HEK293T (cell line): ENCODE measurements at regions not wholly inside any gene's neighbourhood (a gene's known extent, or its start where the extent isn't known, plus 50 kb on each side); places are given as distances from the start of the nearest gene placed in this dataset.

ENCODE experiments used
- CTCF ChIA-PET: fragments of 350-600 bp; formaldehyde crosslinking; extraction: SDS; loops from one replicate; lab custom pipeline; 2021; ENCODE audit warnings: antibody characterized with exemption, inconsistent platforms; lab: Yijun Ruan, JAX
- POLR2A ChIA-PET: fragments of 350-600 bp; formaldehyde crosslinking; extraction: SDS; loops from one replicate; lab custom pipeline; 2020; ENCODE audit warnings: antibody characterized with exemption, inconsistent platforms; lab: Yijun Ruan, JAX
- DNase-seq: peaks from one replicate; pipeline ENCODE4 v3.0.0; 2012; ENCODE audit warnings: mixed read lengths; ENCODE audit errors: extremely low spot score
- ARNT ChIP-seq: fragments of 450-650 bp; IDR thresholded peaks from 2 replicates; pipeline ENCODE4 v1.6.1; 2017; ENCODE audit warnings: mild to moderate bottlenecking
- BHLHE40 ChIP-seq: fragments of 450-650 bp; IDR thresholded peaks from 2 replicates; pipeline ENCODE4 v1.6.1; 2016; ENCODE audit warnings: mild to moderate bottlenecking, moderate library complexity, borderline replicate concordance
- CTBP1 ChIP-seq: fragments of 450-650 bp; IDR thresholded peaks from 2 replicates; pipeline ENCODE4 v1.6.1; 2016; ENCODE audit warnings: borderline replicate concordance
- ELF4 ChIP-seq: fragments of 450-650 bp; IDR thresholded peaks from 2 replicates; pipeline ENCODE4 v1.6.1; 2017; ENCODE audit warnings: antibody characterized with exemption
- FOXA1 ChIP-seq: fragments of 450-650 bp; IDR thresholded peaks from 2 replicates; pipeline ENCODE4 v1.6.1; 2016; ENCODE audit warnings: mild to moderate bottlenecking
- FOXK2 ChIP-seq: fragments of 450-650 bp; IDR thresholded peaks from 2 replicates; pipeline ENCODE4 v1.6.1; 2016; ENCODE audit warnings: mild to moderate bottlenecking
- FOXM1 ChIP-seq: fragments of 450-650 bp; IDR thresholded peaks from 2 replicates; pipeline ENCODE4 v1.6.1; 2017; ENCODE audit warnings: mild to moderate bottlenecking, borderline replicate concordance
- HDGF ChIP-seq: fragments of 450-650 bp; IDR thresholded peaks from 2 replicates; pipeline ENCODE4 v1.6.1; 2017; ENCODE audit warnings: antibody characterized with exemption, borderline replicate concordance
- L3MBTL2 ChIP-seq: fragments of 450-650 bp; conservative IDR thresholded peaks from 2 replicates; pipeline ENCODE4 v1.6.1; 2016; ENCODE audit warnings: mild to moderate bottlenecking
- LEF1 ChIP-seq: fragments of 450-650 bp; IDR thresholded peaks from 2 replicates; pipeline ENCODE4 v1.6.1; 2017; ENCODE audit warnings: mild to moderate bottlenecking, borderline replicate concordance
- NFRKB ChIP-seq: fragments of 450-650 bp; IDR thresholded peaks from 2 replicates; pipeline ENCODE4 v1.6.1; 2016; ENCODE audit warnings: mild to moderate bottlenecking, moderate library complexity
- PKNOX1 ChIP-seq: fragments of 450-650 bp; IDR thresholded peaks from 2 replicates; pipeline ENCODE4 v1.6.1; 2016
- SP1 ChIP-seq: fragments of 450-650 bp; IDR thresholded peaks from 2 replicates; pipeline ENCODE4 v1.6.1; 2017
- SUZ12 ChIP-seq: fragments of 450-650 bp; IDR thresholded peaks from 2 replicates; pipeline ENCODE4 v1.6.1; 2016; ENCODE audit warnings: mild to moderate bottlenecking
- TARDBP ChIP-seq: fragments of 450-650 bp; IDR thresholded peaks from 2 replicates; pipeline ENCODE4 v1.6.1; 2016
- ZNF384 ChIP-seq: fragments of 450-650 bp; IDR thresholded peaks from 2 replicates; pipeline ENCODE4 v1.6.1; 2016

GRCh38 chr3:34279901-34280300, 481.5 kb downstream of the PDCD6IP start:
- TF ChIP-seq FOXA1 = no peak
- no peak for TF ChIP-seq FOXK2
- no peak for TF ChIP-seq HDGF
- TF ChIP-seq ARNT = no peak
- no peak for TF ChIP-seq SUZ12
- no peak for TF ChIP-seq ELF4
- TF ChIP-seq NFRKB = no peak
- ChIA-PET POLR2A (no interaction called here), CTCF (no interaction called here)
- DNase-seq = no peak

- ChIA-PET CTCF (no interaction called here), POLR2A (no interaction called here)
- no peak for DNase-seq
- TF ChIP-seq L3MBTL2 = no peak
- TF ChIP-seq HDGF = no peak
- no peak for TF ChIP-seq SP1
- no peak for TF ChIP-seq ZNF384
- no peak for TF ChIP-seq PKNOX1
- TF ChIP-seq FOXA1 = no peak
- TF ChIP-seq TARDBP = no peak
- TF ChIP-seq NFRKB = no peak
- TF ChIP-seq FOXM1 = no peak
- TF ChIP-seq ELF4 = no peak
- no peak for TF ChIP-seq BHLHE40
- no peak for TF ChIP-seq SUZ12
- TF ChIP-seq LEF1 = no peak
- no peak for TF ChIP-seq FOXK2
- TF ChIP-seq CTBP1 = no peak
Observed at GRCh38 chr3:34283751-34284150, 485.3 kb downstream of the PDCD6IP start.

- TF ChIP-seq HDGF (no peak), ELF4 (no peak), TARDBP (no peak), L3MBTL2 (no peak), FOXM1 (no peak), SP1 (no peak), CTBP1 (no peak), ARNT (no peak), NFRKB (no peak), LEF1 (no peak), ZNF384 (no peak), FOXK2 (no peak), BHLHE40 (no peak), FOXA1 (no peak), SUZ12 (no peak), PKNOX1 (no peak)
- POLR2A ChIA-PET = no interaction called here
- no peak for DNase-seq
- CTCF ChIA-PET = no interaction called here
Observed at GRCh38 chr3:34284959-34285826, 486.8 kb downstream of the PDCD6IP start.

- ChIA-PET CTCF (no interaction called here), POLR2A (no interaction called here)
- TF ChIP-seq ZNF384 = no peak
- no peak for TF ChIP-seq SUZ12
- TF ChIP-seq SP1 = no peak
- DNase-seq = no peak
Observed at GRCh38 chr3:34285827-34286188, 487.4 kb downstream of the PDCD6IP start.

- ChIA-PET CTCF (no interaction called here), POLR2A (no interaction called here)
- no peak for DNase-seq
- TF ChIP-seq FOXM1 (no peak), HDGF (no peak), TARDBP (no peak), FOXK2 (no peak), BHLHE40 (no peak), ARNT (no peak), ZNF384 (no peak), SUZ12 (no peak), PKNOX1 (no peak), NFRKB (no peak), ELF4 (no peak), CTBP1 (no peak), SP1 (no peak), L3MBTL2 (no peak), FOXA1 (no peak), LEF1 (no peak)
Observed at GRCh38 chr3:34292605-34293300, 494.3 kb downstream of the PDCD6IP start.

GRCh38 chr3:34294240-34294639, 495.8 kb downstream of the PDCD6IP start:
- TF ChIP-seq SP1 (no peak), TARDBP (no peak), L3MBTL2 (no peak), ARNT (no peak), CTBP1 (no peak), SUZ12 (no peak), ELF4 (no peak), FOXA1 (no peak), ZNF384 (no peak), NFRKB (no peak), HDGF (no peak), PKNOX1 (no peak), FOXK2 (no peak), FOXM1 (no peak), LEF1 (no peak), BHLHE40 (no peak)
- no peak for DNase-seq
- POLR2A ChIA-PET = no interaction called here
- CTCF ChIA-PET = interaction anchor here (1.3 kb wide), 1 partner anchor 34 kb away, joined by 3 read pairs; no protein-coding TSS in a partner anchor
